ENCODE measurements at regions not wholly inside any gene's neighbourhood (a gene's known extent, or its start where the extent isn't known, plus 50 kb on each side); places are given as distances from the start of the nearest gene placed in this dataset.

DNA sequence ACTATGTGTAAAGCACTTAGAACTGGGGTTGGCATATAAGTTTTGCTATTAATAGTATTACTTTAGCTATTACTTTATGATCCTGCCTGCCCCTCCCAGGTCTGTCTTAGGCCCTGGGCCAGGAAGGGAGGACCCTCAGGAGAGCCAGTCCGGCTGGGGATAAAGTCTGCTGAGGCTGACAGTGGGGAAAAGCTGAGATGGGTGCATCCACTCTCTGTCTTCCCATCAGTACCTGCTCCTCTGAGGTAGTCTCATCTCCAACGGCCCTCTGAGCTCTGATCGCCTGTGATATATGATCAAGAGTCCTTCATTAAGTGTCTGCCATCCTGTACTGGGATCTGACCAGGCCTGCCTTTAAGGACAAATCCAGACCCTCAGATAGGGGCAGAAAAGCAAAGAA is 156.5 kb upstream of the PJA1 start:
- TF ChIP-seq POLR2AphosphoS5 (IDR thresholded peaks at IDR 0.05; ENCODE audit: low read depth, low read length) = no peak
- no peak for TF ChIP-seq TCF7L2 (IDR thresholded peaks at IDR 0.05; ENCODE audit: low read depth, low read length)
- TF ChIP-seq, protein P1, sequence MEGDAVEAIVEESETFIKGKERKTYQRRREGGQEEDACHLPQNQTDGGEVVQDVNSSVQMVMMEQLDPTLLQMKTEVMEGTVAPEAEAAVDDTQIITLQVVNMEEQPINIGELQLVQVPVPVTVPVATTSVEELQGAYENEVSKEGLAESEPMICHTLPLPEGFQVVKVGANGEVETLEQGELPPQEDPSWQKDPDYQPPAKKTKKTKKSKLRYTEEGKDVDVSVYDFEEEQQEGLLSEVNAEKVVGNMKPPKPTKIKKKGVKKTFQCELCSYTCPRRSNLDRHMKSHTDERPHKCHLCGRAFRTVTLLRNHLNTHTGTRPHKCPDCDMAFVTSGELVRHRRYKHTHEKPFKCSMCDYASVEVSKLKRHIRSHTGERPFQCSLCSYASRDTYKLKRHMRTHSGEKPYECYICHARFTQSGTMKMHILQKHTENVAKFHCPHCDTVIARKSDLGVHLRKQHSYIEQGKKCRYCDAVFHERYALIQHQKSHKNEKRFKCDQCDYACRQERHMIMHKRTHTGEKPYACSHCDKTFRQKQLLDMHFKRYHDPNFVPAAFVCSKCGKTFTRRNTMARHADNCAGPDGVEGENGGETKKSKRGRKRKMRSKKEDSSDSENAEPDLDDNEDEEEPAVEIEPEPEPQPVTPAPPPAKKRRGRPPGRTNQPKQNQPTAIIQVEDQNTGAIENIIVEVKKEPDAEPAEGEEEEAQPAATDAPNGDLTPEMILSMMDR (IDR thresholded peaks at IDR 0.05) = no peak
- TF ChIP-seq, protein P2, sequence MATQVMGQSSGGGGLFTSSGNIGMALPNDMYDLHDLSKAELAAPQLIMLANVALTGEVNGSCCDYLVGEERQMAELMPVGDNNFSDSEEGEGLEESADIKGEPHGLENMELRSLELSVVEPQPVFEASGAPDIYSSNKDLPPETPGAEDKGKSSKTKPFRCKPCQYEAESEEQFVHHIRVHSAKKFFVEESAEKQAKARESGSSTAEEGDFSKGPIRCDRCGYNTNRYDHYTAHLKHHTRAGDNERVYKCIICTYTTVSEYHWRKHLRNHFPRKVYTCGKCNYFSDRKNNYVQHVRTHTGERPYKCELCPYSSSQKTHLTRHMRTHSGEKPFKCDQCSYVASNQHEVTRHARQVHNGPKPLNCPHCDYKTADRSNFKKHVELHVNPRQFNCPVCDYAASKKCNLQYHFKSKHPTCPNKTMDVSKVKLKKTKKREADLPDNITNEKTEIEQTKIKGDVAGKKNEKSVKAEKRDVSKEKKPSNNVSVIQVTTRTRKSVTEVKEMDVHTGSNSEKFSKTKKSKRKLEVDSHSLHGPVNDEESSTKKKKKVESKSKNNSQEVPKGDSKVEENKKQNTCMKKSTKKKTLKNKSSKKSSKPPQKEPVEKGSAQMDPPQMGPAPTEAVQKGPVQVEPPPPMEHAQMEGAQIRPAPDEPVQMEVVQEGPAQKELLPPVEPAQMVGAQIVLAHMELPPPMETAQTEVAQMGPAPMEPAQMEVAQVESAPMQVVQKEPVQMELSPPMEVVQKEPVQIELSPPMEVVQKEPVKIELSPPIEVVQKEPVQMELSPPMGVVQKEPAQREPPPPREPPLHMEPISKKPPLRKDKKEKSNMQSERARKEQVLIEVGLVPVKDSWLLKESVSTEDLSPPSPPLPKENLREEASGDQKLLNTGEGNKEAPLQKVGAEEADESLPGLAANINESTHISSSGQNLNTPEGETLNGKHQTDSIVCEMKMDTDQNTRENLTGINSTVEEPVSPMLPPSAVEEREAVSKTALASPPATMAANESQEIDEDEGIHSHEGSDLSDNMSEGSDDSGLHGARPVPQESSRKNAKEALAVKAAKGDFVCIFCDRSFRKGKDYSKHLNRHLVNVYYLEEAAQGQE (IDR thresholded peaks at IDR 0.05; ENCODE audit: insufficient read depth in 1 of 2, low read depth in 2 of 2, low read length in 1 of 2) = no peak
- TF ChIP-seq SIN3A (IDR thresholded peaks at IDR 0.05; ENCODE audit: borderline replicate concordance, insufficient read depth, low read depth, low read length) = no peak
- Histone ChIP-seq H3K36me3 (ENCODE audit: control insufficient read depth, insufficient read depth, low read length) (no peaks in the 10 kb centered on the region), H3K4me3 (ENCODE audit: low read depth in 2 of 2, low read length in 2 of 2) (no peak overlapping the region), H3K4me1 (ENCODE audit: control insufficient read depth, insufficient read depth, low read length) (no peaks in the 10 kb centered on the region), H3K27me3 (ENCODE audit: control insufficient read depth, insufficient read depth, low read length) (no peaks in the 10 kb centered on the region), H3K9me3 (ENCODE audit: control insufficient read depth, insufficient read depth, low read depth, low read length) (no peaks in the 10 kb centered on the region), H3K27ac (ENCODE audit: low read length) (no peak overlapping the region)
- DNase-seq (ENCODE audit: low read depth, low spot score) (no peak), ATAC-seq (no peak)
- CTCF ChIA-PET = no interaction called here
- intact Hi-C loops (cut with micrococcal nuclease; ENCODE audit: unreplicated experiment) = no loop called here
- BruUV-seq (replicated peaks) = no TSS peak
- in situ Hi-C loops (cut with HindIII; ENCODE audit: low pct_unique_long_range_greater_than_20kb, low sequenced_read_pairs) = no loop called here
- POLR2A ChIA-PET = no interaction called here

DNA sequence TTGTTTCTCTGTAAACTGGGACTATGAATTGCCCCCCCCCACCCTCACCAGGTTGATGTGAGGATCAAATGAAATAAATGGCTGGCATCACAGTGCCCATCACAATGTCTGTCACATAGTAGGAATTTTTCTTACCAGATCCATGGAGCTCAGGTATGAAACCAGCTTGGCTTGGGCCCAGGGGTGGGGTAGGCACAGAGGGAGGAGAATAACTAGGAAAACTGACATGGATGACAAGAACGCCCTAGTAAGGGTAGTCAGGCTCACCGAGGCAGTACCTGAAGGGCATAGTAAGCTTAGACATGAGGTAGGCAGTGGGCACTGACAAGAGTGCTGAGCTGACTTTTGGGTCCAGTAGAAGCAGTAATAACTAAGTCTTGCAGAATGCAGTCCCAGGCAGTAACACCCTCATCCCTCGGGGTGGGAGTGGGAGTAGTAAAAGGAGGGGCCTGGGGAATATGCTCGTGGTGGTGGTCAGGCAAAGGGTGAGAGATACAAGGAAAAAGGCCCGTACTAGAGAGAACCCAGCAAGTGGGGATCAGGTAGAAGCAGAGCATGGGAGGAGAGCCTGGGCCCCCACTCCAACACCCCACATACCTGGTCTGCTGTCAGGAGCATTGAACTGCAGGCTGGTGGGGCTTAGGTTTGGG is 155.9 kb upstream of the PJA1 start:
- Histone ChIP-seq H3K27me3 (ENCODE audit: control insufficient read depth, insufficient read depth, low read length) (no peaks in the 10 kb centered on the region), H3K27ac (ENCODE audit: low read length) (no peak overlapping the region), H3K4me1 (ENCODE audit: control insufficient read depth, insufficient read depth, low read length) (no peaks in the 10 kb centered on the region), H3K9me3 (ENCODE audit: control insufficient read depth, insufficient read depth, low read depth, low read length) (no peaks in the 10 kb centered on the region), H3K4me3 (ENCODE audit: low read depth in 2 of 2, low read length in 2 of 2) (no peak overlapping the region), H3K36me3 (ENCODE audit: control insufficient read depth, insufficient read depth, low read length) (no peaks in the 10 kb centered on the region)
- TF ChIP-seq, protein P2 (IDR thresholded peaks at IDR 0.05; ENCODE audit: insufficient read depth in 1 of 2, low read depth in 2 of 2, low read length in 1 of 2) = no peak
- TF ChIP-seq, protein P1 (IDR thresholded peaks at IDR 0.05) = no peak
- TF ChIP-seq POLR2AphosphoS5 (IDR thresholded peaks at IDR 0.05; ENCODE audit: low read depth, low read length) = no peak
- TF ChIP-seq TCF7L2 (IDR thresholded peaks at IDR 0.05; ENCODE audit: low read depth, low read length) = no peak
- no peak for TF ChIP-seq SIN3A (IDR thresholded peaks at IDR 0.05; ENCODE audit: borderline replicate concordance, insufficient read depth, low read depth, low read length)
- CTCF ChIA-PET = no interaction called here
- intact Hi-C loops (cut with micrococcal nuclease; ENCODE audit: unreplicated experiment) = no loop called here
- ATAC-seq (no peak), DNase-seq (ENCODE audit: low read depth, low spot score) (no peak)
- no TSS peak for BruUV-seq (replicated peaks)
- POLR2A ChIA-PET = no interaction called here
- in situ Hi-C loops (cut with HindIII; ENCODE audit: low pct_unique_long_range_greater_than_20kb, low sequenced_read_pairs) = no loop called here
